Karpas-422 (cell line): ENCODE measurements at regions not wholly inside any gene's neighbourhood (a gene's known extent, or its start where the extent isn't known, plus 50 kb on each side); places are given as distances from the start of the nearest gene placed in this dataset.

Experiments
- DNase-seq: peaks from one replicate; pipeline ENCODE4 v3.0.0-alpha.2; 2015
- H2AFZ ChIP-seq: fragments of 200-600 bp; sonication (generic); 2 replicates; pipeline ENCODE4 v1.6.1; 2014; ENCODE audit warnings: antibody characterized with exemption, low read length, mixed read lengths
- H3K27ac ChIP-seq: fragments of 200-600 bp; sonication (generic); 2 replicates; pipeline ENCODE4 v1.5.1; 2014; ENCODE audit warnings: mild to moderate bottlenecking, low read length, moderate library complexity
- H3K27me3 ChIP-seq: fragments of 200-600 bp; sonication (generic); 2 replicates; pipeline ENCODE4 v1.6.1; 2014; ENCODE audit warnings: low read length, mixed read lengths
- H3K36me3 ChIP-seq: fragments of 200-600 bp; sonication (generic); 2 replicates; pipeline ENCODE4 v1.6.1; 2014; ENCODE audit warnings: low read length, mixed read lengths; ENCODE audit not compliant: insufficient read depth
- H3K4me1 ChIP-seq: fragments of 200-600 bp; sonication (generic); 2 replicates; pipeline ENCODE4 v1.6.1; 2014; ENCODE audit warnings: mild to moderate bottlenecking, low read length, mixed read lengths
- H3K4me2 ChIP-seq: fragments of 200-600 bp; sonication (generic); 2 replicates; pipeline ENCODE4 v1.6.1; 2014; ENCODE audit warnings: low read length, low read depth, mild to moderate bottlenecking; ENCODE audit not compliant: poor library complexity, severe bottlenecking
- H3K4me3 ChIP-seq: fragments of 200-600 bp; sonication (generic); 2 replicates; pipeline ENCODE4 v1.5.1; 2014; ENCODE audit warnings: mild to moderate bottlenecking, antibody characterized with exemption, low read length, mixed read lengths
- H3K79me2 ChIP-seq: fragments of 200-600 bp; sonication (generic); 2 replicates; pipeline ENCODE4 v1.6.1; 2014; ENCODE audit warnings: mild to moderate bottlenecking, low read length, mixed read lengths
- H3K9ac ChIP-seq: fragments of 200-600 bp; sonication (generic); 2 replicates; pipeline ENCODE4 v1.6.0; 2014; ENCODE audit warnings: low read length
- H3K9me2 ChIP-seq: fragments of 200-600 bp; sonication (generic), shearing (Covaris generic); replicated peaks from 2 replicates; pipeline ENCODE4 v1.6.0; 2014; ENCODE audit warnings: mild to moderate bottlenecking, low read length, moderate library complexity; ENCODE audit not compliant: insufficient read depth
- H3K9me3 ChIP-seq: fragments of 300-700, 200-600 bp; sonication (generic); 2 replicates; pipeline ENCODE4 v1.6.1; 2014; ENCODE audit warnings: low read length, mixed read lengths
- H4K20me1 ChIP-seq: fragments of 200-600 bp; sonication (generic); 2 replicates; pipeline ENCODE4 v1.6.1; 2014; ENCODE audit warnings: mild to moderate bottlenecking, antibody characterized with exemption, low read length, low read depth; ENCODE audit not compliant: insufficient read depth

- H3K27ac ChIP-seq = no peak overlapping the region
- DNase-seq = no peak
- H3K27me3 ChIP-seq = no peaks in the 10 kb centered on the region
- H3K36me3 ChIP-seq = no peaks in the 10 kb centered on the region
- H4K20me1 ChIP-seq = no peaks in the 10 kb centered on the region
- H2AFZ ChIP-seq = no peak overlapping the region
- no peaks in the 10 kb centered on the region for H3K9me2 ChIP-seq
- no peak overlapping the region for H3K9ac ChIP-seq
- no peaks in the 10 kb centered on the region for H3K4me1 ChIP-seq
- no peak overlapping the region for H3K4me2 ChIP-seq
- H3K9me3 ChIP-seq = peaks cover 19% of the 10 kb centered on the region
- H3K79me2 ChIP-seq = no peaks in the 10 kb centered on the region
- no peak overlapping the region for H3K4me3 ChIP-seq
These were observed 1056.8 kb downstream of the SORCS1 start for GRCh38 chr10:106107706-106108105.

GRCh38 chr10:106106114-106106513 is 1058.4 kb downstream of the SORCS1 start:
- Histone ChIP-seq H3K27ac (no peak overlapping the region), H3K9ac (no peak overlapping the region), H3K27me3 (no peaks in the 10 kb centered on the region), H3K36me3 (no peaks in the 10 kb centered on the region), H3K9me2 (no peaks in the 10 kb centered on the region), H3K4me3 (no peak overlapping the region), H3K4me1 (no peaks in the 10 kb centered on the region), H4K20me1 (no peaks in the 10 kb centered on the region), H3K79me2 (no peaks in the 10 kb centered on the region), H2AFZ (no peak overlapping the region), H3K4me2 (no peak overlapping the region), H3K9me3 (peaks cover 15% of the 10 kb centered on the region)
- DNase-seq = no peak

- no peaks in the 10 kb centered on the region for H3K4me1 ChIP-seq
- no peak overlapping the region for H3K4me2 ChIP-seq
- H4K20me1 ChIP-seq = no peaks in the 10 kb centered on the region
- no peak overlapping the region for H3K4me3 ChIP-seq
- DNase-seq = no peak
- peaks cover 25% of the 10 kb centered on the region; the same call in 1 of the 2 replicates for H3K9me3 ChIP-seq
- no peak overlapping the region for H3K27ac ChIP-seq
- H2AFZ ChIP-seq = no peak overlapping the region
- H3K9me2 ChIP-seq = no peaks in the 10 kb centered on the region
- no peaks in the 10 kb centered on the region for H3K36me3 ChIP-seq
- no peak overlapping the region for H3K9ac ChIP-seq
- no peaks in the 10 kb centered on the region for H3K79me2 ChIP-seq
- no peaks in the 10 kb centered on the region for H3K27me3 ChIP-seq
These were observed 1074.7 kb downstream of the SORCS1 start for GRCh38 chr10:106089855-106090254.

- Histone ChIP-seq H3K4me3 (no peak overlapping the region), H3K9me3 (peaks cover 27% of the 10 kb centered on the region), H3K4me1 (no peaks in the 10 kb centered on the region), H2AFZ (no peak overlapping the region), H4K20me1 (no peaks in the 10 kb centered on the region), H3K4me2 (no peak overlapping the region), H3K79me2 (no peaks in the 10 kb centered on the region), H3K27ac (no peak overlapping the region), H3K9ac (no peak overlapping the region), H3K36me3 (no peaks in the 10 kb centered on the region), H3K27me3 (no peaks in the 10 kb centered on the region), H3K9me2 (no peaks in the 10 kb centered on the region)
- DNase-seq = no peak
These were observed 1078.1 kb downstream of the SORCS1 start for GRCh38 chr10:106086391-106086790.

GRCh38 chr10:106083572-106083971 is 1080.9 kb downstream of the SORCS1 start:
- Histone ChIP-seq H2AFZ (no peak overlapping the region), H3K9me2 (no peaks in the 10 kb centered on the region)

GRCh38 chr10:106082865-106083264 is 1081.6 kb downstream of the SORCS1 start:
- peaks cover 22% of the 10 kb centered on the region for H3K9me3 ChIP-seq
- no peak overlapping the region for H3K4me3 ChIP-seq
- H3K36me3 ChIP-seq = no peaks in the 10 kb centered on the region
- no peak for DNase-seq
- H3K9me2 ChIP-seq = no peaks in the 10 kb centered on the region
- H2AFZ ChIP-seq = no peak overlapping the region
- H3K79me2 ChIP-seq = no peaks in the 10 kb centered on the region
- no peaks in the 10 kb centered on the region for H3K4me1 ChIP-seq
- H3K4me2 ChIP-seq = no peak overlapping the region
- no peak overlapping the region for H3K9ac ChIP-seq
- no peaks in the 10 kb centered on the region for H3K27me3 ChIP-seq
- no peaks in the 10 kb centered on the region for H4K20me1 ChIP-seq
- H3K27ac ChIP-seq = no peak overlapping the region

More at GRCh38 chr10:106083572-106083971, 1080.9 kb downstream of the SORCS1 start:
- Histone ChIP-seq H3K4me1 (no peaks in the 10 kb centered on the region), H3K27me3 (no peaks in the 10 kb centered on the region), H3K79me2 (no peaks in the 10 kb centered on the region), H3K4me3 (no peak overlapping the region), H4K20me1 (no peaks in the 10 kb centered on the region), H3K36me3 (no peaks in the 10 kb centered on the region), H3K9ac (no peak overlapping the region), H3K27ac (no peak overlapping the region), H3K4me2 (no peak overlapping the region), H3K9me3 (peaks cover 22% of the 10 kb centered on the region)
- no peak for DNase-seq

GRCh38 chr10:106078895-106079576 is 1085.5 kb downstream of the SORCS1 start:
- H3K36me3 ChIP-seq = no peaks in the 10 kb centered on the region
- H4K20me1 ChIP-seq = no peaks in the 10 kb centered on the region
- H3K79me2 ChIP-seq = no peaks in the 10 kb centered on the region
- peaks cover 11% of the 10 kb centered on the region for H3K9me3 ChIP-seq
- no peak overlapping the region for H2AFZ ChIP-seq
- DNase-seq = no peak
- H3K9me2 ChIP-seq = no peaks in the 10 kb centered on the region
- H3K27ac ChIP-seq = no peak overlapping the region
- H3K4me2 ChIP-seq = no peak overlapping the region
- H3K27me3 ChIP-seq = no peaks in the 10 kb centered on the region
- H3K4me3 ChIP-seq = no peak overlapping the region
- H3K4me1 ChIP-seq = no peaks in the 10 kb centered on the region
- no peak overlapping the region for H3K9ac ChIP-seq

GRCh38 chr10:106076496-106076895 is 1088.0 kb downstream of the SORCS1 start:
- Histone ChIP-seq H3K4me1 (no peaks in the 10 kb centered on the region), H4K20me1 (no peaks in the 10 kb centered on the region), H3K27ac (no peak overlapping the region), H3K27me3 (no peaks in the 10 kb centered on the region), H3K9me2 (no peaks in the 10 kb centered on the region), H3K9ac (no peak overlapping the region), H3K36me3 (no peaks in the 10 kb centered on the region), H2AFZ (no peak overlapping the region), H3K9me3 (peaks cover 11% of the 10 kb centered on the region), H3K79me2 (no peaks in the 10 kb centered on the region), H3K4me3 (no peak overlapping the region), H3K4me2 (no peak overlapping the region)
- no peak for DNase-seq
